ENCODE measurements at regions not wholly inside any gene's neighbourhood (a gene's known extent, or its start where the extent isn't known, plus 50 kb on each side); places are given as distances from the start of the nearest gene placed in this dataset.

- TF ChIP-seq ZNF274 (IDR thresholded peaks at IDR 0.05; ENCODE audit: low read depth, low read length), result no peak
- no peak for TF ChIP-seq YY1 (IDR thresholded peaks at IDR 0.05; ENCODE audit: insufficient read depth, insufficient read length)
Observed at GRCh38 chr2:2825516-2826208, 494.6 kb upstream of the MYT1L start.

Measured in NT2/D1 (cell line).